ENCODE measurements at regions not wholly inside any gene's neighbourhood (a gene's known extent, or its start where the extent isn't known, plus 50 kb on each side); places are given as distances from the start of the nearest gene placed in this dataset.

DNA sequence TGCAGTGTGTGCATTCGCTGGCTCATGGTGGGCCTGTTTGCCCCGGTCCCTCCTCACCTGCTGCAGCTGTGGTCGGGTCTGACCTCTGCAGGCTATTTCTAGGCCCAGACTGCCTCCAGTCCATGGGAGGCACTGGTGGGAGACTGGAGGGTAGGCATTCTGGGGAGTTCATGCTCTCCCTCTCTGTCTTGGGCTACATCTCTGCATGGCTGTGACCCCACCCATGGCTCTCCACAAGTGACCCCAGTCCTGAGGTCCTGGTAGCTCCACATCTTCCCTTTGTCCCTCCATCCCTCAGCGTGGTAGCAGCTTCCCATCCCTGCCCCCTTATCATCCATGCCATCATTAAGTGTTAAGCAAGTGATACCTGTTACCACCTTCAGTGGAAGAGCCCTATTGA lies 107.8 kb upstream of the SEC14L1 start:
- no peaks in the 10 kb centered on the region for H3K36me3 ChIP-seq (ENCODE audit: low read depth)
- H3K27me3 ChIP-seq (ENCODE audit: insufficient read depth, poor library complexity, severe bottlenecking), result peaks cover 4% of the 10 kb centered on the region
- H3K4me3 ChIP-seq (ENCODE audit: severe bottlenecking), result no peak overlapping the region
- H3K27ac ChIP-seq (ENCODE audit: poor library complexity, severe bottlenecking), result no peak overlapping the region
- H3K4me1 ChIP-seq (ENCODE audit: insufficient read depth, poor library complexity, severe bottlenecking), result no peaks in the 10 kb centered on the region
- TF ChIP-seq, protein P1, sequence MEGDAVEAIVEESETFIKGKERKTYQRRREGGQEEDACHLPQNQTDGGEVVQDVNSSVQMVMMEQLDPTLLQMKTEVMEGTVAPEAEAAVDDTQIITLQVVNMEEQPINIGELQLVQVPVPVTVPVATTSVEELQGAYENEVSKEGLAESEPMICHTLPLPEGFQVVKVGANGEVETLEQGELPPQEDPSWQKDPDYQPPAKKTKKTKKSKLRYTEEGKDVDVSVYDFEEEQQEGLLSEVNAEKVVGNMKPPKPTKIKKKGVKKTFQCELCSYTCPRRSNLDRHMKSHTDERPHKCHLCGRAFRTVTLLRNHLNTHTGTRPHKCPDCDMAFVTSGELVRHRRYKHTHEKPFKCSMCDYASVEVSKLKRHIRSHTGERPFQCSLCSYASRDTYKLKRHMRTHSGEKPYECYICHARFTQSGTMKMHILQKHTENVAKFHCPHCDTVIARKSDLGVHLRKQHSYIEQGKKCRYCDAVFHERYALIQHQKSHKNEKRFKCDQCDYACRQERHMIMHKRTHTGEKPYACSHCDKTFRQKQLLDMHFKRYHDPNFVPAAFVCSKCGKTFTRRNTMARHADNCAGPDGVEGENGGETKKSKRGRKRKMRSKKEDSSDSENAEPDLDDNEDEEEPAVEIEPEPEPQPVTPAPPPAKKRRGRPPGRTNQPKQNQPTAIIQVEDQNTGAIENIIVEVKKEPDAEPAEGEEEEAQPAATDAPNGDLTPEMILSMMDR (IDR thresholded peaks at IDR 0.05; ENCODE audit: poor library complexity, severe bottlenecking), result no peak
- DNase-seq (ENCODE audit: low spot score) (no peak), ATAC-seq (ENCODE audit: low read depth) (no peak)
- H3K9me3 ChIP-seq (ENCODE audit: severe bottlenecking), result no peaks in the 10 kb centered on the region

DNA sequence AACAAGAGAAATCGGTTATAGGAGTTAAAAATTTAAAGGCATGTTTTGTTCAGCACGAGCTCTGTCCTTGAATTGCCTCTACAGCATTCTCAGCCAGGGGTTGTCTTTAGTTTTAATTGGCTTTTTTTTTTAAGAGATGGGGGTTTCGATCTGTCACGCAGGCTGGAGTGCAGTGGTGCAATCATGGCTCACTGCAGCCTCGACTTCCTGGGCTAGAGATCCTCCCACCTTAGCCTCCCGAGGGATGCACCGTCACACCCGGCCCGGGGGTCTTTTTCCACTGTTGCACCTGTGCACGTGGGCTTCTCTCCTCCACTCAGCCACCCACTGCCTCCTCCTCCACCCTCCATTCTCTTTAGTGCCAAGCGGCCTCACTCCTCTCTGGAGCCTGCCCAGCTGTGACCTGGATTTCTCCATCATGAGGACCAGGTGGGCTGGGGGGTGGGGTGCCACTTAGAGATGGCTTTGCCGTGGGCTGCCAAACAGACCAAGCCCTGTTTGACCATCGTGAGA lies 106.8 kb upstream of the SEC14L1 start:
- DNase-seq (ENCODE audit: low spot score) (no peak), ATAC-seq (ENCODE audit: low read depth) (no peak)
- Histone ChIP-seq H3K27me3 (ENCODE audit: insufficient read depth, poor library complexity, severe bottlenecking) (peaks cover 4% of the 10 kb centered on the region), H3K4me3 (ENCODE audit: severe bottlenecking) (no peak overlapping the region), H3K4me1 (ENCODE audit: insufficient read depth, poor library complexity, severe bottlenecking) (no peaks in the 10 kb centered on the region), H3K36me3 (ENCODE audit: low read depth) (no peaks in the 10 kb centered on the region), H3K27ac (ENCODE audit: poor library complexity, severe bottlenecking) (no peak overlapping the region), H3K9me3 (ENCODE audit: severe bottlenecking) (no peaks in the 10 kb centered on the region)
- TF ChIP-seq, protein P1 (IDR thresholded peaks at IDR 0.05; ENCODE audit: poor library complexity, severe bottlenecking), result no peak

DNA sequence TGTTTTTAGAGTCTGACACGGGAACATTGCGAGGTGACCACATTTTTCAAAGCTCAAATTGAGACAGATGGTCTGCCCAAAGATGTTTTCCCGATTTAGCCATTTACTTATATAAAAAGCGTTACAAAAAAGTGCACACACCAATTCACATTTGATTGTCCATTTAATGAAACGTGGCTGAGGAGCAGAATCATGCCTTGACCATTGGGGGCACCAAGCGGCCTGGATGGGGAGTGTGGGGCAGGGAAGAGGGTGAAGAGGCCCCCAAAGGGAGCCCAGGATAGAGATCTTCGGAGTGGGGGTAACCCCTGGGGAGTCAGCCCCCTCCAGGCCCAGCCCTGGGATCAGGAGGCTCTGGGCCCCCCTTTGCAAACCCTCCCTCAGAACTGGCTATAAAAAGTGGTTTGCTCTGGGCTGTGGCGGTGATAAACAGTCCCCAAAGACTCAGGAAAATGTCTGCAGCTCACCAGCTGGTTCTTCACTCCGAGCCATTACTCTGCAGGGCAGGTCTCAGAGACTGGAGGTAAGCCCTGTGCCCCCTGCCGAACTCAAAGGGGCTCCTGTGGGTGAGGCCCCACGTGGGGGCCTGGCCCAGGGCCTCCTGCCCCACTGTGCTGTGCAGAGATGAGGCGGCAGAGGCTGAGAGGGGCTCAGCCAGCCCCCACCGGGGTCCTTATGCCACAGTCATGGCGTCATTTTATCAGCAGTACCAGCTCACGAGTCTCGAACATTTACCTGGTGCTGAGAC lies 105.9 kb upstream of the SEC14L1 start:
- no peaks in the 10 kb centered on the region for H3K9me3 ChIP-seq (ENCODE audit: severe bottlenecking)

DNA sequence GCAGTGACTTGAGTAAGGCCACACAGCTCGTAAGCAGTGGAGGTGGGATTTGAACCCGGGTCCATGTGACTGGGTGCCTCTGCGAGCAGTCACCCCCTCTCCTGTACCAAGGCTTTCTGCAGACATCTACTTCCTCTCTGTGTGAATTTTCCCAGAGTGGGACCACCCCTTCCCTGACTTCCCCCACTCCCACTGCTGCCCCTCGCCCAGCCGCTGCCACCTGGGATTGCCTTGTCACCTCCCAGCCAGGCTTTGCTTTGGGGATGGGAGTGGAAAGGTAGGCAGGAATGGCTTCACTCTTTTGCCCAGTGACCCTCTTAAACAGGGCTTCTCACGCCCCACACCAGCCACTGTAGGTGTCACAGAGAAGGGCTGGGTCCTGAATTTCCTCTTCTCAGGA lies 105.2 kb upstream of the SEC14L1 start:
- no peak for DNase-seq (ENCODE audit: low spot score)
- Histone ChIP-seq H3K9me3 (ENCODE audit: severe bottlenecking) (no peaks in the 10 kb centered on the region), H3K27ac (ENCODE audit: poor library complexity, severe bottlenecking) (no peak overlapping the region), H3K36me3 (ENCODE audit: low read depth) (no peaks in the 10 kb centered on the region), H3K27me3 (ENCODE audit: insufficient read depth, poor library complexity, severe bottlenecking) (peaks cover 4% of the 10 kb centered on the region), H3K4me3 (ENCODE audit: severe bottlenecking) (no peak overlapping the region), H3K4me1 (ENCODE audit: insufficient read depth, poor library complexity, severe bottlenecking) (no peaks in the 10 kb centered on the region)
- TF ChIP-seq, protein P1 (IDR thresholded peaks at IDR 0.05; ENCODE audit: poor library complexity, severe bottlenecking), result no peak
- ATAC-seq (ENCODE audit: low read depth), result no peak

More for the DNA sequence above, 105.9 kb upstream of the SEC14L1 start:
- ATAC-seq (ENCODE audit: low read depth) (no peak), DNase-seq (ENCODE audit: low spot score) (no peak)
- Histone ChIP-seq H3K27ac (ENCODE audit: poor library complexity, severe bottlenecking) (no peak overlapping the region), H3K4me1 (ENCODE audit: insufficient read depth, poor library complexity, severe bottlenecking) (no peaks in the 10 kb centered on the region), H3K4me3 (ENCODE audit: severe bottlenecking) (no peak overlapping the region), H3K27me3 (ENCODE audit: insufficient read depth, poor library complexity, severe bottlenecking) (peaks cover 4% of the 10 kb centered on the region), H3K36me3 (ENCODE audit: low read depth) (no peaks in the 10 kb centered on the region)
- TF ChIP-seq, protein P1 (IDR thresholded peaks at IDR 0.05; ENCODE audit: poor library complexity, severe bottlenecking), result no peak

All from RWPE2 (cell line).